NCI-H2227 treated with DMSO at 0.1 percent for 48 hours (cell line): ENCODE measurements at regions not wholly inside any gene's neighbourhood (a gene's known extent, or its start where the extent isn't known, plus 50 kb on each side); places are given as distances from the start of the nearest gene placed in this dataset.
"Not testable (repeated sequence)": the region's sequence is repeated elsewhere in the genome, so short reads cannot be mapped to it uniquely, and the experiment has no call there.

ENCODE experiments used
- DNase-seq: peaks from one replicate; lab custom pipeline; 2025; lab: John Stamatoyannopoulos, UW

- no peak for DNase-seq
Observed at GRCh38 chr4:19614171-19614570, 637.5 kb upstream of the SLIT2 start.

GRCh38 chr4:19596342-19596741 is 655.4 kb upstream of the SLIT2 start:
- no peak for DNase-seq

GRCh38 chr4:19592391-19592790 is 659.3 kb upstream of the SLIT2 start:
- no peak for DNase-seq

GRCh38 chr4:19583827-19584569 is 667.7 kb upstream of the SLIT2 start:
- DNase-seq = no peak

- DNase-seq = no peak
Observed at GRCh38 chr4:19580095-19580494, 671.6 kb upstream of the SLIT2 start.

GRCh38 chr4:19579608-19580007 is 672.1 kb upstream of the SLIT2 start:
- no peak for DNase-seq

GRCh38 chr4:19577097-19577496 is 674.6 kb upstream of the SLIT2 start:
- no peak for DNase-seq

- DNase-seq = no peak
Observed at GRCh38 chr4:19575924-19576323, 675.8 kb upstream of the SLIT2 start.

GRCh38 chr4:19566041-19566440 is 685.7 kb upstream of the SLIT2 start:
- DNase-seq = no peak

GRCh38 chr4:19562456-19562855 is 689.2 kb upstream of the SLIT2 start:
- no peak for DNase-seq

- DNase-seq = no peak
Observed at GRCh38 chr4:19557161-19557560, 694.5 kb upstream of the SLIT2 start.

- DNase-seq = not testable (repeated sequence)
Observed at GRCh38 chr4:19556276-19556675, 695.4 kb upstream of the SLIT2 start.

GRCh38 chr4:19547463-19547862 is 704.2 kb upstream of the SLIT2 start:
- DNase-seq = no peak

GRCh38 chr4:19544446-19545125 is 707.1 kb upstream of the SLIT2 start:
- DNase-seq = no peak

GRCh38 chr4:19540859-19541540 is 710.7 kb upstream of the SLIT2 start:
- no peak for DNase-seq

- DNase-seq = no peak
Observed at GRCh38 chr4:19539201-19539600, 712.5 kb upstream of the SLIT2 start.

GRCh38 chr4:19534159-19534558 is 717.5 kb upstream of the SLIT2 start:
- DNase-seq = no peak

- no peak for DNase-seq
Observed at GRCh38 chr4:19531906-19532848, 719.5 kb upstream of the SLIT2 start.

- no peak for DNase-seq
Observed at GRCh38 chr4:19523964-19524363, 727.7 kb upstream of the SLIT2 start.

- DNase-seq = no peak
Observed at GRCh38 chr4:19522966-19523365, 728.7 kb upstream of the SLIT2 start.

- no peak for DNase-seq
Observed at GRCh38 chr4:19520939-19521520, 730.7 kb upstream of the SLIT2 start.
